Peyer's patch (tissue), 4 donors: ENCODE measurements at regions not wholly inside any gene's neighbourhood (a gene's known extent, or its start where the extent isn't known, plus 50 kb on each side); places are given as distances from the start of the nearest gene placed in this dataset.

Source experiments
- DNase-seq, 3 donors: peaks; one replicate each; pipeline ENCODE4 v3.0.0-alpha.2; 2017 to 2019
- H3K27ac ChIP-seq, 4 donors: fragments of 200-600 bp; sonication (generic); one replicate each; pipeline ENCODE4 v1.5.1; 2016 to 2019
- H3K27me3 ChIP-seq, 2 donors: fragments of 200-600 bp; sonication (generic); one replicate each; pipeline ENCODE4 v1.5.1; 2019
- H3K36me3 ChIP-seq, 3 donors: fragments of 200-600 bp; sonication (generic); one replicate each; pipeline ENCODE4 v1.5.1; 2016 to 2019
- H3K4me1 ChIP-seq, 4 donors: fragments of 200-600 bp; sonication (generic); one replicate each; pipeline ENCODE4 v1.5.1; 2016 to 2019
- H3K4me3 ChIP-seq, 4 donors: fragments of 200-600 bp; sonication (generic); 1 replicate in 3 of 4; 2 replicates in 1 of 4; pipeline ENCODE4 v1.5.1; 2016 to 2019; ENCODE audit warnings: mild to moderate bottlenecking in 1 of 4
- H3K9me3 ChIP-seq, 4 donors: fragments of 200-600 bp; sonication (generic); one replicate each; pipeline ENCODE4 v1.5.1; 2016 to 2019; ENCODE audit warnings: mild to moderate bottlenecking in 1 of 4
- POLR2A ChIP-seq, 2 donors: fragments of 450-650 bp; IDR thresholded peaks; one replicate each; pipeline ENCODE4 v1.5.1; 2017; ENCODE audit warnings: antibody characterized with exemption in 2 of 2, mild to moderate bottlenecking in 2 of 2, moderate library complexity in 2 of 2
- TF ChIP-seq, protein P1 (sequence below), 6 experiments: fragments of 450-650 bp in 4 of 6; fragments of 200-600 bp in 2 of 6; sonication (generic) in 1 of 6; IDR thresholded peaks; one replicate each; pipeline ENCODE4 v1.5.1; 2017 to 2019; ENCODE audit warnings: antibody characterized with exemption in 6 of 6, mild to moderate bottlenecking in 3 of 6, moderate library complexity in 1 of 6

DNA sequence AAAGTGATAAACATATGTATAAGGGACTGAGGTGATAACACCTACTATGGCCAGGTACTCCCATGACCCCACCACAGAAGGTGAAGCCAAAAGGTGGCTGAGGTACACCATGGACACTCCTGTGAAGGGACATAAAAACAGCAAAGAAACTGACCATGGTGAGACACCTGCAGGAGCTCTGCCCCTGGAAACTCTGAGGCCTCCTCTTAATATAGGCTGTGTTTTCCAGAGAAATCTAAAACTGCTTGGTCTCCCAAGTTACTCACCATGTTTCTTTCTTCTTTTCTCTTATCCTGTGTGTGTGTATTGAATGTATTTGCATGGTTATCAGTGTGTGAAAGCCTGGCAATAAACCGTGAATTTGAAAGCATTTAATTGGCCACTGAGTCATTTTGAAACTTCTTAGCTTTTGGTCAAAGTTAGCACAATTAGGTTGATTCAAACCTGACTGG, 739.3 kb upstream of the GCFC2 start:
- no peaks in the 10 kb centered on the region for H3K36me3 ChIP-seq
- H3K9me3 ChIP-seq = no peaks in the 10 kb centered on the region
- H3K4me1 ChIP-seq = no peaks in the 10 kb centered on the region
- H3K27ac ChIP-seq = no peak overlapping the region
- no peaks in the 10 kb centered on the region for H3K27me3 ChIP-seq
- no peak for DNase-seq
- no peak for TF ChIP-seq POLR2A (IDR thresholded peaks at IDR 0.05)
- TF ChIP-seq, protein P1, sequence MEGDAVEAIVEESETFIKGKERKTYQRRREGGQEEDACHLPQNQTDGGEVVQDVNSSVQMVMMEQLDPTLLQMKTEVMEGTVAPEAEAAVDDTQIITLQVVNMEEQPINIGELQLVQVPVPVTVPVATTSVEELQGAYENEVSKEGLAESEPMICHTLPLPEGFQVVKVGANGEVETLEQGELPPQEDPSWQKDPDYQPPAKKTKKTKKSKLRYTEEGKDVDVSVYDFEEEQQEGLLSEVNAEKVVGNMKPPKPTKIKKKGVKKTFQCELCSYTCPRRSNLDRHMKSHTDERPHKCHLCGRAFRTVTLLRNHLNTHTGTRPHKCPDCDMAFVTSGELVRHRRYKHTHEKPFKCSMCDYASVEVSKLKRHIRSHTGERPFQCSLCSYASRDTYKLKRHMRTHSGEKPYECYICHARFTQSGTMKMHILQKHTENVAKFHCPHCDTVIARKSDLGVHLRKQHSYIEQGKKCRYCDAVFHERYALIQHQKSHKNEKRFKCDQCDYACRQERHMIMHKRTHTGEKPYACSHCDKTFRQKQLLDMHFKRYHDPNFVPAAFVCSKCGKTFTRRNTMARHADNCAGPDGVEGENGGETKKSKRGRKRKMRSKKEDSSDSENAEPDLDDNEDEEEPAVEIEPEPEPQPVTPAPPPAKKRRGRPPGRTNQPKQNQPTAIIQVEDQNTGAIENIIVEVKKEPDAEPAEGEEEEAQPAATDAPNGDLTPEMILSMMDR (IDR thresholded peaks at IDR 0.05) = no peak
- no peak overlapping the region for H3K4me3 ChIP-seq

DNA sequence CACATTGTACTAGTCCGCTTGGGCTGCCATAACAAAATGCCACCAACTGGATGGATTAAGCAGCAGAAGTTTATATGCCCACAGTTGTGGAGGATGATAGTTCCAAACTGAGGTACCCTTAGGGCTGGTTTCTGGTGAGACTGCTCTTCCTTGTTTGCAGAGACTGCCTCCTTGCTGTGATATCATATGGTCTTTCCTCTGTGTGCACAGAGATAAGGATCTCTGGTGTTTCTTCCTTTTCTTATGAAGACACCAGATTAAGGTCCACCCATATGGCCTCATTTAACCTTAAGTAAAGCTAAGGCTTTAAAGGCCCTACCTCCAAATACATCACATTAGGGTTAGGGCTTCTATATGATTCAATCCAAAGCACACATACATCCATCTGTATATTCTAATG, 738.2 kb upstream of the GCFC2 start:
- no peak for TF ChIP-seq POLR2A (IDR thresholded peaks at IDR 0.05)
- TF ChIP-seq, protein P1 (IDR thresholded peaks at IDR 0.05) = no peak
- Histone ChIP-seq H3K27me3 (no peaks in the 10 kb centered on the region), H3K4me3 (no peak overlapping the region), H3K36me3 (no peaks in the 10 kb centered on the region), H3K4me1 (no peaks in the 10 kb centered on the region), H3K27ac (no peak overlapping the region), H3K9me3 (no peaks in the 10 kb centered on the region)
- no peak for DNase-seq

DNA sequence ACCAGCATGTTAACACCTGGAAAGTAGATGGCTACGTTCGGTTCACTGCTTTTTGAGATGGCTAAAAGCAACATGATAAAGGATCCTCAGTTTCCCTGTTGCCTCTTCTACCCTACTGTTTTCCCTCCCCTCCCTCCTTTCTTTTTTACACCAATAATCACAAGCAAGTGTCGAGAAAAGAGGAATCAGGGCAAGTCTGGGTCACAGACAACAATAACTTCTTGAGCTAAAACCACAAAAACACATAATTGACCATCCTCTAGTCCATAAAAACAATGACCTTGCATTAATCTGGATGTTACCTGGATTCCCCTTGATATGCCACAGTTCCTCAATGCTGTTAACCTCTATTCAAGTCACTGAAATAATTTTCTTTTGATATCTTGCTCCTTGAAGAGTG, 736.6 kb upstream of the GCFC2 start:
- Histone ChIP-seq H3K4me3 (no peak overlapping the region), H3K27ac (no peak overlapping the region)
- TF ChIP-seq, protein P1 (IDR thresholded peaks at IDR 0.05) = no peak
- no peak for TF ChIP-seq POLR2A (IDR thresholded peaks at IDR 0.05)

DNA sequence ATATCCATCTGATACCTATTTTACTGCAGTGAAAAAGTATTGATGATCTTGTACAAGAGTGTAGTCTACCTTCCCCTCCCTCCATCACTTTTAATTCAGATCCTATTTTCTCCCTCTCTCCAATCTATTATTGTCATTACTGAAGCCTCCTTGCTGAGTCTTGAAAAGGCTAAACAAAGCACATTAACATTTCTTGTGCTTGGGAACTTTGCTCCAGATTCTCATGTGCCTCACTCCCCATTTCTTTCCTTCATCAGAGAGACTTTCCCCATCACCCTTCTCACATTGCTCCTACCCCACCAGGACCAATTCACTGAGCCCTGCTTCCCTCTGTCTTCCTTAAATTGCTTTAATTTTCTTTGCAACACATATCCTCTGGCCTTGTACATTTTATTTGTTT, 736.2 kb upstream of the GCFC2 start:
- Histone ChIP-seq H3K36me3 (no peaks in the 10 kb centered on the region), H3K4me3 (no peak overlapping the region), H3K27me3 (no peaks in the 10 kb centered on the region), H3K9me3 (no peaks in the 10 kb centered on the region), H3K27ac (no peak overlapping the region), H3K4me1 (no peaks in the 10 kb centered on the region)
- TF ChIP-seq, protein P1 (IDR thresholded peaks at IDR 0.05) = no peak
- TF ChIP-seq POLR2A (IDR thresholded peaks at IDR 0.05) = no peak
- no peak for DNase-seq

More for the DNA sequence above, 736.6 kb upstream of the GCFC2 start:
- no peaks in the 10 kb centered on the region for H3K27me3 ChIP-seq
- H3K9me3 ChIP-seq = no peaks in the 10 kb centered on the region
- no peaks in the 10 kb centered on the region for H3K36me3 ChIP-seq
- no peak for DNase-seq
- H3K4me1 ChIP-seq = no peaks in the 10 kb centered on the region

DNA sequence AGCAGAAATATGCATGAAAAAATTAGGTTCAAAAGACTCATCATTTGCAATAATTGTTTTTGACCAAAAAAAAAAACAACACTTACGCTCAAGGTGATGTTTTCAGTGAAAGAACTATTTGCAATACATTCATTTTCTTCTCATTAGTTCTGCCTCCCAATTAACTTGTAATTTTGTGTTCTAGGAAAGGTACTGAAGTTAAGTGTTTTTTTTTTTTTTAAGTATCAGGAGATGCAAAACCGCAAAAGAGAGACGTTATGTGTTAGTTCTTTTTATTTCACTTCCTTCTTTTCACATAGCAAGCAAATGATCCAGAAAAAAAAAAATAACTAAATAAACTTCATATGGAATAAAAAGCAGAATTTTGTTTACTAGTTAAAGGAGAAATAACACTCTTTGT, 735.2 kb upstream of the GCFC2 start:
- no peaks in the 10 kb centered on the region for H3K4me1 ChIP-seq
- no peak overlapping the region for H3K4me3 ChIP-seq
- H3K27me3 ChIP-seq = no peaks in the 10 kb centered on the region
- H3K9me3 ChIP-seq = no peaks in the 10 kb centered on the region
- no peak for DNase-seq
- no peak overlapping the region for H3K27ac ChIP-seq
- TF ChIP-seq POLR2A (IDR thresholded peaks at IDR 0.05) = no peak
- TF ChIP-seq, protein P1 (IDR thresholded peaks at IDR 0.05) = no peak
- H3K36me3 ChIP-seq = no peaks in the 10 kb centered on the region

DNA sequence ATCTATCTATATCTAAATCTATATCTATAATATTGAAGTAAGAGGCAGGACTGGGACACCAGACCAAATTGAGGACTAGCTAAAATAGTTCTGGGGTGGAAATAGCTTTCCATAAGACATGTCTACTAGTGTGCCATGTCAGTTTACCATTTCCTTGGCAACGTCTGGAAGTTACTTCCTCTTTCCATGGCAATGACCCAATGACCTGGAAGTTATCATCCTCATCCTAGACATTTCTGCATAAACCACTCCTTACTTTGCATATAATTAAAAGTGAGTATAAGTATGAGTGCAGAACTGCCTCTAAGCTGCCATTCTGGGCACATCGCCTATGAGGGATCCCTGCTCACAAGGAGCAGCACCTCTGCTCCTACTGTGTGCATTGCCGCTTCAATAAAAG, 734.0 kb upstream of the GCFC2 start:
- Histone ChIP-seq H3K4me1 (no peaks in the 10 kb centered on the region), H3K9me3 (no peaks in the 10 kb centered on the region), H3K27me3 (no peaks in the 10 kb centered on the region), H3K4me3 (no peak overlapping the region), H3K27ac (no peak overlapping the region), H3K36me3 (no peaks in the 10 kb centered on the region)
- no peak for DNase-seq
- TF ChIP-seq, protein P1 (IDR thresholded peaks at IDR 0.05) = no peak
- no peak for TF ChIP-seq POLR2A (IDR thresholded peaks at IDR 0.05)
